ENCODE measurements at regions not wholly inside any gene's neighbourhood (a gene's known extent, or its start where the extent isn't known, plus 50 kb on each side); places are given as distances from the start of the nearest gene placed in this dataset.

- DNase-seq: peak; percentile 9 to 11
Observed at GRCh38 chr3:115478359-115478758, 145.0 kb upstream of the GAP43 start.

- DNase-seq: no peak
Observed at GRCh38 chr3:115486880-115487279, 136.4 kb upstream of the GAP43 start.

- no peak for DNase-seq
Observed at GRCh38 chr3:115487968-115488367, 135.3 kb upstream of the GAP43 start.

- DNase-seq: no peak
Observed at GRCh38 chr3:115488409-115488808, 134.9 kb upstream of the GAP43 start.

- no peak for DNase-seq
Observed at GRCh38 chr3:115494826-115495225, 128.5 kb upstream of the GAP43 start.

- no peak for DNase-seq
Observed at GRCh38 chr3:115498421-115498820, 124.9 kb upstream of the GAP43 start.

- DNase-seq: no peak
Observed at GRCh38 chr3:115498898-115499297, 124.4 kb upstream of the GAP43 start.

GRCh38 chr3:115499666-115500065 is 123.6 kb upstream of the GAP43 start:
- no peak for DNase-seq

GRCh38 chr3:115500795-115501194 is 122.5 kb upstream of the GAP43 start:
- DNase-seq: no peak

- no peak for DNase-seq
Observed at GRCh38 chr3:115502128-115502527, 121.2 kb upstream of the GAP43 start.

GRCh38 chr3:115503394-115503793 is 119.9 kb upstream of the GAP43 start:
- no peak for DNase-seq

GRCh38 chr3:115508562-115508961 is 114.7 kb upstream of the GAP43 start:
- no peak for DNase-seq

GRCh38 chr3:115512565-115513415 is 110.5 kb upstream of the GAP43 start:
- DNase-seq: no peak

- DNase-seq: no peak
Observed at GRCh38 chr3:115513416-115513800, 109.9 kb upstream of the GAP43 start.

- no peak for DNase-seq
Observed at GRCh38 chr3:115517457-115518050, 105.8 kb upstream of the GAP43 start.

- no peak for DNase-seq
Observed at GRCh38 chr3:115518100-115518852, 105.0 kb upstream of the GAP43 start.

- no peak for DNase-seq
Observed at GRCh38 chr3:115520241-115520640, 103.1 kb upstream of the GAP43 start.

- DNase-seq: peak; percentile 2 to 12
Observed at GRCh38 chr3:115520651-115521245, 102.6 kb upstream of the GAP43 start.

- DNase-seq: no peak
Observed at GRCh38 chr3:115523458-115523857, 99.9 kb upstream of the GAP43 start.

GRCh38 chr3:115524549-115524948 is 98.8 kb upstream of the GAP43 start:
- DNase-seq: no peak

GRCh38 chr3:115525731-115526130 is 97.6 kb upstream of the GAP43 start:
- no peak for DNase-seq

GRCh38 chr3:115533218-115533617 is 90.1 kb upstream of the GAP43 start:
- DNase-seq: no peak

GRCh38 chr3:115536171-115536570 is 87.1 kb upstream of the GAP43 start:
- no peak for DNase-seq

All from Kasumi-1 (cell line).